Testis (tissue), 2 donors: ENCODE measurements at regions not wholly inside any gene's neighbourhood (a gene's known extent, or its start where the extent isn't known, plus 50 kb on each side); places are given as distances from the start of the nearest gene placed in this dataset.
A peak's percentile ranks its signal among the peaks of the same experiment; 100 is the strongest.

ENCODE experiments used
- DNase-seq: peaks from one replicate; pipeline ENCODE4 v3.0.0-alpha.2; 2019
- H3K27ac ChIP-seq, 2 donors: fragments of 200-600 bp; sonication (generic); one replicate each; pipeline ENCODE4 v1.5.1; 2019
- H3K27me3 ChIP-seq: fragments of 200-600 bp; sonication (generic); one replicate; pipeline ENCODE4 v1.5.1; 2019
- H3K36me3 ChIP-seq: fragments of 200-600 bp; sonication (generic); one replicate; pipeline ENCODE4 v1.5.1; 2017; ENCODE audit warnings: low read depth; ENCODE audit errors: missing control alignments
- H3K4me1 ChIP-seq: fragments of 200-600 bp; sonication (generic); one replicate; pipeline ENCODE4 v1.5.1; 2019
- H3K4me3 ChIP-seq, 2 donors: fragments of 200-600 bp; sonication (generic); one replicate each; pipeline ENCODE4 v1.5.1; 2017 to 2019
- H3K9me3 ChIP-seq: fragments of 200-600 bp; sonication (generic); one replicate; pipeline ENCODE4 v1.5.1; 2017
- CTCF ChIP-seq, 3 experiments: fragments of 450-650 bp in 2 of 3; fragments of 200-600 bp in 1 of 3; sonication (generic) in 1 of 3; IDR thresholded peaks; one replicate each; pipeline ENCODE4 v1.5.1; 2016 to 2019; ENCODE audit warnings: antibody characterized with exemption in 3 of 3, mild to moderate bottlenecking in 2 of 3, moderate library complexity in 1 of 3
- POLR2A ChIP-seq: fragments of 450-650 bp; IDR thresholded peaks from one replicate; pipeline ENCODE4 v1.6.1; 2017; ENCODE audit warnings: antibody characterized with exemption, mild to moderate bottlenecking, moderate library complexity
- WGBS, 2 donors: methylation state at CpG; one replicate each; pipeline ENCODE4 v1.1.5; 2018; 5-methylcytosine and 5-hydroxymethylcytosine counted together
- intact Hi-C: fragments of 100-400 bp; cut with DNase I; formaldehyde crosslinking; loops from one replicate; pipeline ENCODE4 v1.15.1; 2023; ENCODE audit warnings: low total_unique reads

GRCh38 chr4:188275686-188276085 is 136.4 kb downstream of the TRIML1 start:
- H3K4me3 ChIP-seq: no peak overlapping the region
- no peaks in the 10 kb centered on the region for H3K4me1 ChIP-seq
- no peak for TF ChIP-seq POLR2A
- no peak for TF ChIP-seq CTCF (IDR thresholded peaks at IDR 0.05)
- H3K27ac ChIP-seq: no peak overlapping the region
- 86 to 94% methylated on average over 3 of the region's 3 CpGs for WGBS, 2 donors
- intact Hi-C loops: no loop called here
- H3K9me3 ChIP-seq: no peaks in the 10 kb centered on the region
- no peaks in the 10 kb centered on the region for H3K36me3 ChIP-seq
- no peak for DNase-seq
- no peaks in the 10 kb centered on the region for H3K27me3 ChIP-seq

GRCh38 chr4:188279184-188279583 is 139.9 kb downstream of the TRIML1 start:
- Histone ChIP-seq H3K27ac (no peak overlapping the region), H3K27me3 (no peaks in the 10 kb centered on the region), H3K36me3 (no peaks in the 10 kb centered on the region), H3K4me1 (no peaks in the 10 kb centered on the region), H3K4me3 (no peak overlapping the region), H3K9me3 (no peaks in the 10 kb centered on the region)
- intact Hi-C loops: no loop called here
- WGBS, 2 donors: 97 to 100% methylated on average over 5 of the region's 5 CpGs
- no peak for TF ChIP-seq POLR2A
- TF ChIP-seq CTCF (IDR thresholded peaks at IDR 0.05): no peak
- no peak for DNase-seq

GRCh38 chr4:188282471-188283232 is 143.4 kb downstream of the TRIML1 start:
- Histone ChIP-seq H3K4me3 (peak overlapping the region; percentile 4 to 18), H3K9me3 (no peaks in the 10 kb centered on the region), H3K27me3 (no peaks in the 10 kb centered on the region), H3K36me3 (no peaks in the 10 kb centered on the region), H3K27ac (no peak overlapping the region), H3K4me1 (no peaks in the 10 kb centered on the region)
- TF ChIP-seq CTCF (IDR thresholded peaks at IDR 0.05) (no peak), POLR2A (no peak)
- DNase-seq: no peak
- intact Hi-C loops: no loop called here
- WGBS, 2 donors: 9 to 10% methylated on average over 22 to 55 of the region's 55 CpGs

- WGBS, 2 donors: 93 to 94% methylated on average over 11 of the region's 11 CpGs
- TF ChIP-seq CTCF (IDR thresholded peaks at IDR 0.05): no peak
- TF ChIP-seq POLR2A: no peak
- H3K4me1 ChIP-seq: no peaks in the 10 kb centered on the region
- intact Hi-C loops: no loop called here
- no peak overlapping the region for H3K27ac ChIP-seq
- no peak for DNase-seq
- H3K27me3 ChIP-seq: no peaks in the 10 kb centered on the region
- H3K36me3 ChIP-seq: no peaks in the 10 kb centered on the region
- no peaks in the 10 kb centered on the region for H3K9me3 ChIP-seq
- H3K4me3 ChIP-seq: no peak overlapping the region
Observed at GRCh38 chr4:188287169-188287894, 148.1 kb downstream of the TRIML1 start.
